Mesendoderm (in vitro differentiated cells): ENCODE measurements at regions not wholly inside any gene's neighbourhood (a gene's known extent, or its start where the extent isn't known, plus 50 kb on each side); places are given as distances from the start of the nearest gene placed in this dataset.

ENCODE experiments used
- DNase-seq: peaks from one replicate; pipeline ENCODE4 v3.0.0; 2013
- H2AK5ac ChIP-seq: 2 replicates; pipeline ENCODE4 v1.6.1; 2013; ENCODE audit warnings: low read length, inconsistent platforms
- H2BK120ac ChIP-seq: 2 replicates; pipeline ENCODE4 v1.6.1; 2013; ENCODE audit warnings: low read depth, mild to moderate bottlenecking, low read length, moderate library complexity, mixed read lengths
- H2BK15ac ChIP-seq: replicated peaks from 2 replicates; pipeline ENCODE4 v1.6.1; 2013; ENCODE audit warnings: low read depth, mild to moderate bottlenecking, moderate library complexity
- H2BK5ac ChIP-seq: 2 replicates; pipeline ENCODE4 v1.6.1; 2013; ENCODE audit warnings: low read length, inconsistent platforms
- H3K18ac ChIP-seq: 2 replicates; pipeline ENCODE4 v1.6.1; 2013; ENCODE audit warnings: mild to moderate bottlenecking, low read length, mixed read lengths
- H3K23ac ChIP-seq: one replicate; pipeline ENCODE4 v1.6.1; 2013; ENCODE audit warnings: low read length
- H3K27ac ChIP-seq: 2 replicates; pipeline ENCODE4 v1.5.1; 2013; ENCODE audit warnings: low read depth, mild to moderate bottlenecking, inconsistent platforms, low read length, moderate library complexity
- H3K27me3 ChIP-seq: 2 replicates; pipeline ENCODE4 v1.6.1; 2013; ENCODE audit warnings: low read length, control low read depth, mild to moderate bottlenecking, inconsistent platforms; ENCODE audit not compliant: insufficient read depth, poor library complexity
- H3K36me3 ChIP-seq: 2 replicates; pipeline ENCODE4 v1.6.1; 2013; ENCODE audit warnings: low read length, inconsistent platforms; ENCODE audit not compliant: control insufficient read depth, insufficient read depth
- H3K4ac ChIP-seq: one replicate; pipeline ENCODE4 v1.6.1; 2013; ENCODE audit warnings: low read depth, mild to moderate bottlenecking, low read length, moderate library complexity
- H3K4me1 ChIP-seq: 2 replicates; pipeline ENCODE4 v1.6.1; 2013; ENCODE audit warnings: low read depth, low read length, inconsistent platforms; ENCODE audit not compliant: control insufficient read depth
- H3K4me2 ChIP-seq: 2 replicates; pipeline ENCODE4 v1.6.1; 2013; ENCODE audit warnings: low read length
- H3K4me3 ChIP-seq: 2 replicates; pipeline ENCODE4 v1.5.1; 2013; ENCODE audit warnings: mild to moderate bottlenecking, low read length
- H3K56ac ChIP-seq: one replicate; pipeline ENCODE4 v1.6.1; 2013; ENCODE audit warnings: low read length
- H3K79me1 ChIP-seq: 2 replicates; pipeline ENCODE4 v1.6.1; 2013; ENCODE audit warnings: low read length, inconsistent platforms
- H3K79me2 ChIP-seq: 2 replicates; pipeline ENCODE4 v1.6.1; 2013; ENCODE audit warnings: mild to moderate bottlenecking, low read length; ENCODE audit not compliant: control insufficient read depth, insufficient read depth
- H3K9ac ChIP-seq: 2 replicates; pipeline ENCODE4 v1.6.1; 2013; ENCODE audit warnings: low read length, inconsistent platforms
- H4K5ac ChIP-seq: one replicate; pipeline ENCODE4 v1.6.1; 2013; ENCODE audit warnings: low read length
- H4K8ac ChIP-seq: one replicate; pipeline ENCODE4 v1.6.1; 2013; ENCODE audit warnings: low read depth, mild to moderate bottlenecking, control low read depth, low read length, moderate library complexity
- WGBS: extraction: QIAGEN DNeasy Blood & Tissue Kit; methylation state at CpG from one replicate; pipeline ENCODE4 v1.1.7; 2013; ENCODE audit warnings: low lambda C conversion rate, missing lambda C conversion rate; ENCODE audit not compliant: insufficient coverage; ENCODE audit errors: extremely low coverage; 5-methylcytosine and 5-hydroxymethylcytosine counted together

DNA sequence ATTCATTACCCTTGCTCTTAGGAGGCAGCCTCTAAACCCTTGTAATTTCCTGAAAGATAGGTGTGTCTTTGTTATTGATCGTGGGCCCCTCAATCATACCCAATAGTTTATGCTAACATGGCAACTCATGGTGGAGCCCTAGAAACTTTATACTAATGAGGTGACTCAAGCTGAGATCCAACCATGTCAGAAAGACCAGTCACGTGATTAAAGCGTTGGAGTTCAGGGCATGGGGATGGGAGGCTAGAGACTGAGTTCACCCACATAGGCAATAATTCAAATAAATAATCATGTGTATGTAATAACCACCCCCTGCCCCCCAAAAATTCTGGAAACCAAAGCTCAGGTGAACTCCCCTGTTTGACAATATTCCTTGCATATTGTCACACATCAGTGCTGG, 99.5 kb upstream of the TUSC7 start:
- no peak overlapping the region for H2BK15ac ChIP-seq
- no peak for DNase-seq
- WGBS, result no CpG with 5 or more reads among the region's 3 CpGs
- no peak overlapping the region for H2BK5ac ChIP-seq
- no peak overlapping the region for H3K4me2 ChIP-seq
- H3K27ac ChIP-seq, result no peak overlapping the region
- no peaks in the 10 kb centered on the region for H3K79me1 ChIP-seq
- H2AK5ac ChIP-seq, result no peak overlapping the region
- no peak overlapping the region for H3K23ac ChIP-seq
- H2BK120ac ChIP-seq, result no peak overlapping the region
- H3K56ac ChIP-seq, result no peak overlapping the region
- H3K79me2 ChIP-seq, result no peaks in the 10 kb centered on the region
- H3K4me3 ChIP-seq, result no peak overlapping the region
- no peaks in the 10 kb centered on the region for H3K4me1 ChIP-seq
- H3K36me3 ChIP-seq, result no peaks in the 10 kb centered on the region
- H4K5ac ChIP-seq, result no peak overlapping the region
- H3K4ac ChIP-seq, result no peak overlapping the region
- no peak overlapping the region for H3K9ac ChIP-seq
- H3K27me3 ChIP-seq, result no peaks in the 10 kb centered on the region
- no peak overlapping the region for H3K18ac ChIP-seq
- H4K8ac ChIP-seq, result no peak overlapping the region

DNA sequence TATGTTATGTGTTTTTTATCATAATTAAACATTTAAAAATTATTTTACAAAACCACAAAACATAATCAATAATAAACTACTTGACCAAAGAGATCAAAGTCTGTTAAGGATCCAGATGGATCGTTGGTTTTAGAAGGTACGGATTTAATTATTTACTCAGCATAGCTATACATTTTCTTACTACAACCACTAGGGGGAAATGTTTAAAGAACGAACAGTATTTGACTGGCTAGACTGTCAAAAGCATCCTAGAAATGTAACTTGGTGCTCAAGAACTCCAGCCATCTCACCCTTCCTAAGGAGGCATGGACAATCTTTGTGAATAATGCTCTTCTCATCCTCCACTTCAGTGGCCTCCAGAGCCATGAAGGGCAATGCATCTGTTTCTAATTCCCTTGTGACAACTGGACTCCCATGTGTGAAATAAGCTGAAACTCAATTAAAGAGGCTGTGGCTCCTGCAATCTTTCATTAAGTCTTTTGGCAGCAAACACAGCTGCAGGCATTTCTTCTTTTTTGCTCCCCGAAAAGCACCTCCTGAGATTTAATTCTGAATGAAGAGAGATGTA, 94.7 kb upstream of the TUSC7 start:
- H3K56ac ChIP-seq, result no peak overlapping the region
- H2BK15ac ChIP-seq, result no peak overlapping the region
- H3K4me3 ChIP-seq, result no peak overlapping the region
- H3K4me1 ChIP-seq, result no peaks in the 10 kb centered on the region
- H4K8ac ChIP-seq, result no peak overlapping the region
- no peak overlapping the region for H4K5ac ChIP-seq
- no peaks in the 10 kb centered on the region for H3K27me3 ChIP-seq
- H3K9ac ChIP-seq, result no peak overlapping the region
- H3K36me3 ChIP-seq, result no peaks in the 10 kb centered on the region
- no peak overlapping the region for H3K4ac ChIP-seq
- no peaks in the 10 kb centered on the region for H3K79me2 ChIP-seq
- H3K4me2 ChIP-seq, result no peak overlapping the region
- H3K79me1 ChIP-seq, result no peaks in the 10 kb centered on the region
- no peak overlapping the region for H2BK120ac ChIP-seq
- peak; percentile 59 for DNase-seq
- H2BK5ac ChIP-seq, result no peak overlapping the region
- H3K23ac ChIP-seq, result no peak overlapping the region
- no CpG with 5 or more reads among the region's 4 CpGs for WGBS
- no peak overlapping the region for H2AK5ac ChIP-seq
- H3K27ac ChIP-seq, result no peak overlapping the region
- H3K18ac ChIP-seq, result no peak overlapping the region

DNA sequence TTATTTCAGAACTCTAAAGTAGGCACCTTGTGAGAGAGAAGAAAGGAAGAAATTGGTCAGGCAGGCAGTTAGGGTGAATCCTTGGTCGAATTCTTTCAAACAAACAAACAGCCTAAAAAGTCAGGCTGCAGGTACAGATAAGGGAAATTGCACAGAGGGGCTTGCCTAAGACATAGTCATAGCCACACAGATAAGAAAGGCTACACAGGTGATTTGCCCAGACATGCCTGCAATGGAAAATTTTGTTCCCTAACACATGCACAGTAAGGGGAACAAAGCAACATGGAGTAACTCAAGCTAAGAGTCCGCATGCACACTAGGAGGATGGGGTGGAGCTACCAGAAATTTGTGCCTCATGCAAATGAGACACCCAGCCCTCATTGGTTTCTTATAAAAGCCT, 91.4 kb upstream of the TUSC7 start:
- DNase-seq, result no peak
- H4K8ac ChIP-seq, result no peak overlapping the region
- no peak overlapping the region for H4K5ac ChIP-seq
- no peak overlapping the region for H3K4me3 ChIP-seq
- no peak overlapping the region for H2BK120ac ChIP-seq
- H3K56ac ChIP-seq, result no peak overlapping the region
- H3K27me3 ChIP-seq, result no peaks in the 10 kb centered on the region
- no peak overlapping the region for H3K9ac ChIP-seq
- H3K36me3 ChIP-seq, result no peaks in the 10 kb centered on the region
- no peak overlapping the region for H2BK5ac ChIP-seq
- no peak overlapping the region for H3K4ac ChIP-seq
- no peak overlapping the region for H2BK15ac ChIP-seq
- no peak overlapping the region for H3K18ac ChIP-seq
- no peak overlapping the region for H3K27ac ChIP-seq
- no peaks in the 10 kb centered on the region for H3K79me2 ChIP-seq
- no peak overlapping the region for H3K23ac ChIP-seq
- WGBS, result no CpG with 5 or more reads among the region's 2 CpGs
- no peaks in the 10 kb centered on the region for H3K4me1 ChIP-seq
- H3K79me1 ChIP-seq, result no peaks in the 10 kb centered on the region
- no peak overlapping the region for H3K4me2 ChIP-seq
- no peak overlapping the region for H2AK5ac ChIP-seq

DNA sequence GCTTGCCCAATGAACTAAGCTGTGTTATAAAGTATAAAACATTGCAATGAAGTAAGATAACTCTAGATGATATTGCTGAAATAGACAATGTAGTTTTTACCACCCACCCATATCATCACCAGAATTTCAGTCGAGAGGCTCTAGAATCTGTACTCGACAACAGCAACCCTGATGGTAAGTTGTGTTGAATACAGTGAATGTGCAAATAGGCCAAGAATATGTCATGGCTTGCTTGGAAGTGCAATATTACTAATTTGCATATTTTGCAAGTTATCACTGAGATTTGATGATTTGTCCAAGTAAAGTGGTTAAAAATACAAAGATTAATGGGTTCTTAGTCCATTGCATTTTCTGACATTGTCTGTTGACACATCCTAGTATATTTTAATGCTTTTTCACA, 90.6 kb upstream of the TUSC7 start:
- Histone ChIP-seq H2AK5ac (no peak overlapping the region), H3K56ac (no peak overlapping the region), H3K27me3 (no peaks in the 10 kb centered on the region), H2BK5ac (no peak overlapping the region), H4K5ac (no peak overlapping the region), H2BK120ac (no peak overlapping the region), H2BK15ac (no peak overlapping the region), H3K4ac (no peak overlapping the region), H3K79me2 (no peaks in the 10 kb centered on the region), H4K8ac (no peak overlapping the region), H3K27ac (no peak overlapping the region), H3K36me3 (no peaks in the 10 kb centered on the region), H3K4me2 (no peak overlapping the region), H3K23ac (no peak overlapping the region), H3K4me3 (no peak overlapping the region), H3K4me1 (no peaks in the 10 kb centered on the region), H3K9ac (no peak overlapping the region), H3K18ac (no peak overlapping the region), H3K79me1 (no peaks in the 10 kb centered on the region)
- WGBS, result no CpG with 5 or more reads among the region's 2 CpGs
- no peak for DNase-seq

DNA sequence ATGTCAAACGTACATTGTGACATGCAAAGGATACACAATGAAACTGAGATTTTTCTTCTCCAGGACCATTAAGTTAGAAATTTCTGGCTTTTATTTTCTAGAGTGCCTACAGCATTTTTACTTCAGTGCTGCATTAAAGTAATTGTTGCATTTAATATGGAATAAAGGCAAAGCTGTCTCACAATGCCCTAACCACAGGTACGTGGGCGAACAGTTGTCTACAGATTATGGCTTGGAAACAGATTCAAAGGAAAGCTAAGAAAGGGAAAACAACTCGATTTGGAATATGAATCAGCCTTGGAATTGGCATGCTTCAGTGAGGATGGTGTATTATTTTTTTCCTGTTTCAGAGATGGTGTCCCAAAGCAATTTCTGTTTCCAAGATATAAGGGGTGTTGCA, 79.1 kb upstream of the TUSC7 start:
- no peaks in the 10 kb centered on the region for H3K79me1 ChIP-seq
- no peak overlapping the region for H3K27ac ChIP-seq
- H3K9ac ChIP-seq, result no peak overlapping the region
- no peak overlapping the region for H3K4me3 ChIP-seq
- no peak overlapping the region for H3K4ac ChIP-seq
- H2AK5ac ChIP-seq, result no peak overlapping the region
- H3K36me3 ChIP-seq, result no peaks in the 10 kb centered on the region
- H2BK15ac ChIP-seq, result no peak overlapping the region
- no peaks in the 10 kb centered on the region for H3K4me1 ChIP-seq
- no peak overlapping the region for H3K23ac ChIP-seq
- no peak overlapping the region for H4K8ac ChIP-seq
- no peaks in the 10 kb centered on the region for H3K27me3 ChIP-seq
- no CpG with 5 or more reads among the region's 4 CpGs for WGBS
- H2BK120ac ChIP-seq, result no peak overlapping the region
- DNase-seq, result no peak
- H3K56ac ChIP-seq, result no peak overlapping the region
- H4K5ac ChIP-seq, result no peak overlapping the region
- H2BK5ac ChIP-seq, result no peak overlapping the region
- no peak overlapping the region for H3K18ac ChIP-seq
- H3K79me2 ChIP-seq, result no peaks in the 10 kb centered on the region
- H3K4me2 ChIP-seq, result no peak overlapping the region

DNA sequence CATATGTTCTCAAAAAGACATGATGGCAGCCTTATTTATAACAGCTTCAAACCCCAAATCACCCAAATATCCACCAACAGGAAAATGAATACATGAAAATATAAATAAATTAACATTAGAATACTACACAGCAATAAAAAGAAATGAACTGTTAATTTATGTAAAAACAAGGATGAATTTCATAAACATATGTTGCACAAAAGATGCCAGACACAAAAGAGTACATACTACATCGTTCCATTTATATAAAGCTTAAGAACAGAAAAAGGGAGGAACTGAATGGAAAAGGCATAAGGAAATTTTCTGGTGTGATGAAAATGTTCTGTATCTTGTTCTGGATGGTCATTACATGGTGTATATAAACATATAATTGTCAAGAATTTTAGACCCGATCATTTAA, 69.9 kb upstream of the TUSC7 start:
- H3K27ac ChIP-seq, result no peak overlapping the region
- H3K79me1 ChIP-seq, result no peaks in the 10 kb centered on the region
- H3K23ac ChIP-seq, result no peak overlapping the region
- H3K79me2 ChIP-seq, result no peaks in the 10 kb centered on the region
- H3K27me3 ChIP-seq, result no peaks in the 10 kb centered on the region
- no peak overlapping the region for H3K4me3 ChIP-seq
- no peak overlapping the region for H4K8ac ChIP-seq
- H3K4me2 ChIP-seq, result no peak overlapping the region
- H2AK5ac ChIP-seq, result no peak overlapping the region
- no peak overlapping the region for H2BK15ac ChIP-seq
- no CpG with 5 or more reads among the region's 2 CpGs for WGBS
- H4K5ac ChIP-seq, result no peak overlapping the region
- no peak overlapping the region for H3K9ac ChIP-seq
- DNase-seq, result no peak
- H3K56ac ChIP-seq, result no peak overlapping the region
- H3K4me1 ChIP-seq, result no peaks in the 10 kb centered on the region
- H2BK120ac ChIP-seq, result no peak overlapping the region
- H3K36me3 ChIP-seq, result no peaks in the 10 kb centered on the region
- no peak overlapping the region for H3K4ac ChIP-seq
- no peak overlapping the region for H3K18ac ChIP-seq
- no peak overlapping the region for H2BK5ac ChIP-seq
